HG02678 (cell line): ENCODE measurements at regions not wholly inside any gene's neighbourhood (a gene's known extent, or its start where the extent isn't known, plus 50 kb on each side); places are given as distances from the start of the nearest gene placed in this dataset.

Source experiments
- ATAC-seq: cut with Tn5 transposase; IDR thresholded peaks from one replicate; pipeline ENCODE4 v1.9.1; 2021; ENCODE audit warnings: mild to moderate bottlenecking, moderate library complexity; ENCODE audit not compliant: unreplicated experiment

DNA sequence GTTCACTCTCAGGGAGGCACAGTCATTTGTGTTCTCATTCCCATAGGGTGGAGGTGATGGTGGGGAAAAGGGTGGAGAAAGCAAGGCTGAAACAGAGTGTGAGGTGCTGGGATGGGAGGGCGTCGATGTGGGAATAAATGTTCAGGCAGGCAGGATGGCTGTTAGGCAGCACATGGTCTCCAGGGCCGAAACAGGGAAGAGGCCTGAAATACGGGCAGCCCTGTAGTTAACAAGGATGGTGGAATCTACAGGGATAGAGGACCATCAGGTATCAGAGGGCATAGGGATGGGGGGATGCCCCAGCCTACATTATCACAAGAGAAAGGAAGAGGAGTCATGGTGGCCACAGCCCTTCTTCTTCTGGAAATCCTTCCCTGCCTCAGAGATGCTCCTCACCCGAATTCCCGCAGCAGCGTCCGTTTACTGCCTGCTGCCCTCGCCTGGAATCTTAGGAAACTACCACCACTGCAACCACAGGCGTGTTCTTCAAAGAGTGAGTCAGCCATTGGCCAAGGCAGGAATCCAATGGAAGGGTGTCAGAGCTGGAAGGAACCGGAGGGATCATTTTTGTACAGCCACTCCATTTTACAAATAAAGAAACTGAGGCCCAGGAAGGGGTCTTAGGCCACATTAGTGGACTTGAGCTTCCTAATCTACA, 49.7 kb upstream of the POMGNT2 start:
- ATAC-seq: no peak
